Muscle of leg (tissue), 3 donors: ENCODE measurements at regions not wholly inside any gene's neighbourhood (a gene's known extent, or its start where the extent isn't known, plus 50 kb on each side); places are given as distances from the start of the nearest gene placed in this dataset.

Experiments
- DNase-seq: peaks from one replicate; pipeline ENCODE4 v3.0.0; 2013
- H3K27ac ChIP-seq: one replicate; pipeline ENCODE4 v1.5.1; 2013; ENCODE audit warnings: mild to moderate bottlenecking, low read length, control low read depth
- H3K27me3 ChIP-seq: one replicate; pipeline ENCODE4 v1.6.1; 2013; ENCODE audit warnings: low read length; ENCODE audit not compliant: control insufficient read depth, insufficient read depth
- H3K36me3 ChIP-seq: one replicate; pipeline ENCODE4 v1.6.1; 2013; ENCODE audit warnings: low read length; ENCODE audit not compliant: control insufficient read depth, insufficient read depth
- H3K4me1 ChIP-seq: one replicate; pipeline ENCODE4 v1.6.1; 2013; ENCODE audit warnings: low read length; ENCODE audit not compliant: control insufficient read depth, insufficient read depth
- H3K4me3 ChIP-seq: one replicate; pipeline ENCODE4 v1.5.1; 2013; ENCODE audit warnings: low read length, control low read depth
- H3K9me3 ChIP-seq: replicated peaks from 2 replicates; pipeline ENCODE4 v1.6.1; 2013; ENCODE audit warnings: low read depth, low read length; ENCODE audit not compliant: control insufficient read depth
- WGBS: methylation state at CpG from one replicate; pipeline ENCODE4 v1.1.5; 2013; ENCODE audit warnings: missing lambda C conversion rate; ENCODE audit not compliant: insufficient coverage; 5-methylcytosine and 5-hydroxymethylcytosine counted together

DNA sequence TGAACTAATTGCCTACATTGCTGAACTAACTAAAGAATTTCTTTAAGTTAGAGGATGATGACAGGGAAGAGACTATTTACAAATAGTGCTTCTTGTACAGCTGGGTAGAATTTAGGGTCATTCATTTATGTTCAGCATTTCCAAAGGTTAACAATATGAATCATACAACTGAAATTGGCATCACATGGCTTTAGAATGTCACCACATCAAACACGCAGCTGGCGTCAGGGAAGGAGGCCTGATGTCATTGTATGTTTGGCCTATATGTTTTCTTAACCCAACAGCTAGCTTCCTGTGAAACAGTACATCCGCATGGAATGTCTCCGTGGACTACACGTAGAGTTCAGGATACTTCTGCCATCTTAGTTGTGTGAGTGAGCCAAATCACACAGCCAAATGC lies 99.0 kb upstream of the TNFSF11 start:
- no peak overlapping the region for H3K27ac ChIP-seq
- H3K36me3 ChIP-seq, result no peaks in the 10 kb centered on the region
- H3K27me3 ChIP-seq, result no peaks in the 10 kb centered on the region
- no peak for DNase-seq
- H3K4me1 ChIP-seq, result peaks cover 5% of the 10 kb centered on the region
- H3K9me3 ChIP-seq, result no peaks in the 10 kb centered on the region
- no peak overlapping the region for H3K4me3 ChIP-seq
- no CpG with 5 or more reads among the region's 5 CpGs for WGBS

DNA sequence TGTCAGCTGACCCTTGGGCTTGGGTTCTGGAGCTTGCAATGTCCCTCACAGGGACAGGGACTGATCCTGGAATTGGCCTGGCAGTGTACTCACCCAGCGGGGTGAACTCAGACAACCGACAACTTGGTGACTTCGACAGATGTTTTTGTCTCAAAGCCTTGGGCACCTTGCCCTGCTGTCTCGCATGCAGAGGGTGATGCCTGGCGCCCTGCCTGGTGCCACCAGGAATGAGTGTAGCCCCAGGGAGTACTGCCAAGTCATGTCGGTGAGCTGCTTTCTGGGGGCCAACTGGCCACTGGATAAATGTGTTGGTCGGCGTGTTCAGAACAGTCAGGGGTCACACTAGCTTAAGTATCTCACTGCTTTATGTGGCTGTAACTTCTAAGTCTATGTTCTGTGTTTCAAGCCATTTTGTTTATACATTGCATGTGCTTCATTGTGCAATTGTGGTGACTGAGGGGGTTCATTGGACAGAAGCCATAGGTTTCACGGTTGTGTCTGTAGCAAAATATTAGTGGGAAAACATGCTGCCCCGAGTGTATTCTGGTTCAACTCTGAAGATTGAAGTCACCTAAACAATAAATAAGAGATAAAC lies 96.3 kb upstream of the TNFSF11 start:
- DNase-seq, result peak; percentile 31
- Histone ChIP-seq H3K9me3 (no peaks in the 10 kb centered on the region), H3K27ac (no peak overlapping the region), H3K36me3 (no peaks in the 10 kb centered on the region), H3K27me3 (no peaks in the 10 kb centered on the region), H3K4me3 (no peak overlapping the region), H3K4me1 (peaks cover 5% of the 10 kb centered on the region)
- 92% methylated on average over 8 of the region's 10 CpGs for WGBS

DNA sequence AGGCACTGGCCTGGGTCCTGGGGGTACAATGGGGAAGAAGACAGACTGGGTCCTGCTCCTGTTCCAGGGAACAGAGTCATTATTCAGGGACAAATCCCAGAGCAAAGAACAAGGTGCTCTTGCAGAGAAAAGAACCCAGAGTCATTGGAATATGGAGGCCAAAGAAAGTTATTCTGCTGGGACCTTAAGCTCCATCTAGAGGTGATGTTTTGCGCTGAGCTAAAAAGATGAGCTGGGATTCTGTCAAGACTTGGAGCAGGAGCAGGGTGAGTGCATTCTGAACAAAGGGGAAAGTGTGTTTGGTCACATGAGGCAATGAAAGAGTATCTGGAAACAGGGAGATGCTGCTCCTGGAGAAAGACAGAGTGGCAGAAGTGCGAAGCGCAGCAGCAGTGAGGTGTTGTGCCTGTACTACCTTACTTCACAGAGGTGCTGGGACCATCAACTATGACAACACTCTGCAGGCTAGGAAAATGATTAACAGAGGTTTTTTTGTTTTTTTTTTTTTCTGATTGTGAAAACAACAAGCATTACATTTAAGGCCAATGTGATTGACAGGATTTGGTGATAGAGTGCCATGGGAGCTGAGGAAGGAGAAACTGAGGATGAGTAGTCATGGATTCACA lies 95.3 kb upstream of the TNFSF11 start:
- Histone ChIP-seq H3K27ac (no peak overlapping the region), H3K36me3 (no peaks in the 10 kb centered on the region), H3K9me3 (no peaks in the 10 kb centered on the region), H3K4me1 (peaks cover 5% of the 10 kb centered on the region), H3K4me3 (no peak overlapping the region), H3K27me3 (no peaks in the 10 kb centered on the region)
- DNase-seq, result peak; percentile 4
- WGBS, result 15% methylated on average over 1 of the region's 3 CpGs

DNA sequence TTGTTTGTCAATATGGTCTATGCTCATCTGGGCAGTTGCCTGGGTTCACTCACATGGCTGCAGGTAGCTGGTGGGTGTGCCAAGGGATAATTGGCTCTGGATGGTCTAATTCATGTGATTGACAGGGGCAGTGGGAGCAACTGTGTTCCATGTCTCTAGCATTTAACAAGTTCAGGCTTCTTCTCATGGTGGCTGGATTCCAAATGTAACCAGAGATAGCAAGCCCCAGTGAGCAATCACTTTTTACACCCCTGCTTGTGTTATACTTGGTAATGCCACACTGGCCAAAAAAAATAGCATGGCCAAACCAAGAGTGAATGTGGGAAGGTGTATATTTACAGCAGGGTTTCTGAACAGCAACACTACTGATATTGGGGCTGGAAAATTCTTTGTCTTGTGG lies 89.6 kb upstream of the TNFSF11 start:
- H3K4me1 ChIP-seq, result peaks cover 4% of the 10 kb centered on the region
- H3K4me3 ChIP-seq, result no peak overlapping the region
- peak; percentile 69 for DNase-seq
- H3K27me3 ChIP-seq, result no peaks in the 10 kb centered on the region
- H3K27ac ChIP-seq, result no peak overlapping the region
- H3K36me3 ChIP-seq, result no peaks in the 10 kb centered on the region
- H3K9me3 ChIP-seq, result no peaks in the 10 kb centered on the region

DNA sequence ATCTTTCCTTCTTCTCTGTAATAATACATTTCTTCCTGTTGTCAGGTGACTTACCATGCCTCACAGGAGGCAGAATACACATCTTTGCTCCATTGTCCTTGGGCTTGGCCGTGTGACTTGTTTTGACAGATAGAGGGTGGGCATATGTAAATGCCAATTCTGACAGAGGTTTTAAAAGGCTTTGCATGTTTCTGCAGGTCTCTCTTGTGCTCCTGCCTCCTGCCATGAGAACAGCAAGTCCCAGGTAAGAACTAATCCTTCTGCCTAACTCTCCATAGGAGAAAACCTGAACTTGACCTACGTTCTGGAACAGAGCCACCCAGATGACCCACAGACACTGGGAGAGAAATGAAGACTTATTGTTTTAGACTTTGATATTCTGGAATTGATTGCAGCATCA lies 88.7 kb upstream of the TNFSF11 start:
- 100% methylated on average over 1 of the region's 2 CpGs for WGBS
- Histone ChIP-seq H3K27ac (no peak overlapping the region), H3K4me3 (no peak overlapping the region), H3K36me3 (no peaks in the 10 kb centered on the region), H3K4me1 (peaks cover 4% of the 10 kb centered on the region), H3K9me3 (no peaks in the 10 kb centered on the region), H3K27me3 (no peaks in the 10 kb centered on the region)
- no peak for DNase-seq

DNA sequence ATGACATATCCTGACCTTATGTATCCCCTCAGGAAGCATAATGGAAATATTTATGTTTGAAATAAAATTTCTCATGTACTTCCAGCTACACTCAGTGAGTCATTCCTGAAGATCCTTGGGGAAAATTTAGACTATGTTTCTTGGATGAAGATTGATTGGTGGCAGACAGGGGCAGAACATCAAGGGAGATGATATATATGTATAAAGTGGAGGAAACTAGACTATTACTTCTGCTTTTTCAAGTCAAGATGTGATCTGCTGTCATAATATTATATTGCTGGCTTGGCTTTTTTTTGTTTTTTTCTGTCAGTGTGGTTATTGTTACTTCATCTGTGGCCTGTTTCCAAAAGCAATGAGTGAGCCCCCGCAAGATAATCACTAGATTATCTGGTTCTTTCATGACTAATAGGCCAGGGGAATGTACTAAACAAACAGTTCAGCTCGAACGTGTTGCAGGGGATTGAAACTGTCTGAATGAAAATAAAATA lies 87.2 kb upstream of the TNFSF11 start:
- no CpG with 5 or more reads among the region's 3 CpGs for whole genome bisulfite sequencing
- Histone ChIP-seq H3K4me3 (no peak overlapping the region), H3K27ac (no peak overlapping the region), H3K36me3 (no peaks in the 10 kb centered on the region), H3K27me3 (peaks cover 3% of the 10 kb centered on the region), H3K4me1 (peaks cover 4% of the 10 kb centered on the region), H3K9me3 (no peaks in the 10 kb centered on the region)
- DNase-seq, result peak; percentile 63

DNA sequence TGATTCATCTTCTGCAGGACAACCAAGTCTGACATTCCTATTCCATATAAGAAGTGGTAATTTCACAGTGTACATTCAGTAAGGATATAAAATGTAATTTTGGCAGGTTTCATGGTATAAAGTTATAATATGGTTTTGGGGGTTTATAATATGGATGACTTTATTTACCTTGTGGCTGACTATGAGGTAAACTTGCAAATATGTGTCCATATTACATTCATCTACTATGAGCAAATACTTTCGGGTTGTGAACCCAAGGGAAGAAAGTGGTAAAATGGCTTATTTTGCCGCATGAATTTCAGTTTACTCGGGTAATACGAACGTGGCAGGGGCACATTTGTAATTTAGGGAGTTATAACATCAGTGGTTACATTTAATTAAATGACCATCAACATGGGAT lies 86.7 kb upstream of the TNFSF11 start:
- H3K4me3 ChIP-seq, result no peak overlapping the region
- no peaks in the 10 kb centered on the region for H3K9me3 ChIP-seq
- peaks cover 3% of the 10 kb centered on the region for H3K27me3 ChIP-seq
- no peaks in the 10 kb centered on the region for H3K36me3 ChIP-seq
- DNase-seq, result no peak
- peaks cover 4% of the 10 kb centered on the region for H3K4me1 ChIP-seq
- no CpG with 5 or more reads among the region's 5 CpGs for WGBS
- no peak overlapping the region for H3K27ac ChIP-seq

DNA sequence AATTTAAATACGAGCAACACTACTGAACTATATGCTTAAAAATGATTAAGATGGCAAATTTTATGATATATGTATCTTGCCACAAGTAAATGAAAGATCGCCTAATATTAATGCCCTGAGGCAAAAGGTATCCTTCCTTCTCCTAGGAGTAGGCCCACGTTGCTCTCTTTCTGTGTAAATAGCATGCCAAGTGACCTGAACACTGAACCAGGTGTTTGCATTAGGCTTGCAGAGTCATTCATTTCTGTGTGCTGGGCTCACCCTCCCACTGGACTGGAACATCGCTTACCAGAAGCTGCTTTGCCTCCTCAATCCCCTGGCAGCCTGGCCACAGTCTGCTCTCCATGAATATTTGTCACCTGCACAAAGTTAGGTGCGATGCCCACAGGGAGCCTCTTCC lies 83.3 kb upstream of the TNFSF11 start:
- peaks cover 5% of the 10 kb centered on the region for H3K27me3 ChIP-seq
- no peaks in the 10 kb centered on the region for H3K9me3 ChIP-seq
- DNase-seq, result no peak
- no peak overlapping the region for H3K27ac ChIP-seq
- no peak overlapping the region for H3K4me3 ChIP-seq
- no peaks in the 10 kb centered on the region for H3K36me3 ChIP-seq
- no peaks in the 10 kb centered on the region for H3K4me1 ChIP-seq
- WGBS, result 78% methylated on average over 2 of the region's 5 CpGs

DNA sequence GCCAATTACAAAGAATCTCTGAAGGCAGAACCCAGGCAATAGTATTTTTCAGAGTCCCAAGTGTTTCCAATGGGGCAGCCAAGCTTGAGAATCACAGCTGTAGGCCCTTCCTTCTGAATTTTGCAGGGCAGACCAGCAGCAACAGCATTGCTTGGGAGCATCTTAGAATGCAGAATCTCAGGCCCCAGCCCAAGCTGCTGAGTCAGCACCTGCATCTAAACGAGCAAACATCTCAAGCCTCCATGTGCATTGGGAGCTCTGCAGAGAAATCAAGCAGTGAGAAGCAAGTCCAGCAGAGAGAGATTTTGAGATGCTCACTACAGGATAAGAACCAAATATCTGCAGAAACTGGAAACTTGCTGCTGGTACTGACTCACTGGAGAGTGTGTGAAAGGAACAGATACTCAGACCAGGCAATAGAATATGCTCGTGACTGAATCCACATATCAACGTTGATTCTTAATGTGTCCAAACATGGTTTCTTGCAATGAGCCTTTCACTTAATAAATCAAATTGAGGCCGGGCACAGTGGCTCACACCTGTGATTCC lies 81.5 kb upstream of the TNFSF11 start:
- DNase-seq, result no peak
- Histone ChIP-seq H3K36me3 (no peaks in the 10 kb centered on the region), H3K9me3 (no peaks in the 10 kb centered on the region), H3K4me1 (no peaks in the 10 kb centered on the region), H3K4me3 (no peak overlapping the region), H3K27ac (no peak overlapping the region), H3K27me3 (peaks cover 5% of the 10 kb centered on the region)
- 89% methylated on average over 3 of the region's 4 CpGs for WGBS

DNA sequence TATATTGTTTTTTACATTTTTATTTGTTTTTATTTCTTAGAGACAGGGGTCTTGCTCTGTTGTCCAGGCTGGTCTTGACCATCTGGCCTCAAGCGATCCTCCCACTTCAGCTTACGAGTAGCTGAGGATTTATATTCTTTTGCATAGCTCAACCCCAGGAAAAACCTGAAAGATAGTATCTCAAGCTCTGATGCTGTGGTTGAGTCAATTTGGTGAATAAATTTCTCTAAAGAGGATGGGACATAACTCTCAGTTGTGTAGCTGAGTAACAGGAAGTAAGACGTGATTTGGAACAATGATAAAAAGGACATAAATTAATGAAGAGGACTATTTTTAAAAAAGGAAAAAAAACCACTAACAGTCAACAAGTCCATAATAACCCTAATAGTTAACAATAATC lies 79.8 kb upstream of the TNFSF11 start:
- no peak for DNase-seq
- no peak overlapping the region for H3K4me3 ChIP-seq
- no peaks in the 10 kb centered on the region for H3K4me1 ChIP-seq
- peaks cover 5% of the 10 kb centered on the region for H3K27me3 ChIP-seq
- no peak overlapping the region for H3K27ac ChIP-seq
- H3K36me3 ChIP-seq, result no peaks in the 10 kb centered on the region
- no CpG with 5 or more reads among the region's 3 CpGs for WGBS
- no peaks in the 10 kb centered on the region for H3K9me3 ChIP-seq
